Mesenchymal stem cell (in vitro differentiated cells and primary cell): ENCODE measurements at regions not wholly inside any gene's neighbourhood (a gene's known extent, or its start where the extent isn't known, plus 50 kb on each side); places are given as distances from the start of the nearest gene placed in this dataset.
"Not testable (repeated sequence)": the region's sequence is repeated elsewhere in the genome, so short reads cannot be mapped to it uniquely, and the experiment has no call there.

Source experiments
- DNase-seq: peaks from one replicate; pipeline ENCODE4 v3.0.0-alpha.2; 2013
- H2AFZ ChIP-seq: one replicate; pipeline ENCODE4 v1.6.1; 2013; ENCODE audit warnings: low read depth, mild to moderate bottlenecking, control low read depth, inconsistent platforms, low read length, moderate library complexity
- H2AK5ac ChIP-seq: 2 replicates; pipeline ENCODE4 v1.6.1; 2013; ENCODE audit warnings: low read length, moderate library complexity, mild to moderate bottlenecking, inconsistent platforms; ENCODE audit not compliant: severe bottlenecking
- H2BK120ac ChIP-seq: one replicate; pipeline ENCODE4 v1.6.1; 2013; ENCODE audit warnings: low read depth, mild to moderate bottlenecking, inconsistent platforms, low read length, moderate library complexity
- H2BK12ac ChIP-seq, 2 experiments: one replicate each; pipeline ENCODE4 v1.6.1; 2013; ENCODE audit warnings: inconsistent platforms in 2 of 2, low read length in 2 of 2, mild to moderate bottlenecking in 2 of 2, moderate library complexity in 2 of 2, control low read depth in 1 of 2
- H2BK15ac ChIP-seq: one replicate; pipeline ENCODE4 v1.6.1; 2013; ENCODE audit warnings: mild to moderate bottlenecking, low read depth, inconsistent platforms; ENCODE audit not compliant: poor library complexity, severe bottlenecking
- H2BK5ac ChIP-seq: 2 replicates; pipeline ENCODE4 v1.6.1; 2013; ENCODE audit warnings: low read depth, mild to moderate bottlenecking, low read length, control low read depth, inconsistent platforms; ENCODE audit not compliant: poor library complexity, severe bottlenecking
- H3K14ac ChIP-seq, 2 experiments: one replicate each; pipeline ENCODE4 v1.6.1; 2013; ENCODE audit warnings: inconsistent platforms in 2 of 2, low read length in 2 of 2, control low read depth in 1 of 2, mild to moderate bottlenecking in 1 of 2, moderate library complexity in 1 of 2
- H3K18ac ChIP-seq, 2 experiments: one replicate each; pipeline ENCODE4 v1.6.1; 2013; ENCODE audit warnings: inconsistent platforms in 2 of 2, low read length in 2 of 2, control low read depth in 1 of 2, low read depth in 1 of 2, mild to moderate bottlenecking in 1 of 2
- H3K23ac ChIP-seq, 2 experiments: one replicate each; pipeline ENCODE4 v1.6.1; 2013; ENCODE audit warnings: inconsistent platforms in 2 of 2, low read length in 2 of 2, mild to moderate bottlenecking in 2 of 2, moderate library complexity in 2 of 2, control low read depth in 1 of 2
- H3K27ac ChIP-seq: 2 replicates; pipeline ENCODE4 v1.5.1; 2013; ENCODE audit warnings: mild to moderate bottlenecking, moderate library complexity, low read length, control low read depth, inconsistent platforms; ENCODE audit not compliant: poor library complexity, severe bottlenecking
- H3K27me3 ChIP-seq, 2 experiments: 2 replicates each; pipeline versions ENCODE4 v1.6.1 to v1.7.0; 2013; ENCODE audit warnings: low read length in 2 of 2, mild to moderate bottlenecking in 2 of 2, moderate library complexity in 2 of 2, control low read depth in 1 of 2, inconsistent platforms in 1 of 2; ENCODE audit not compliant: control insufficient read depth in 1 of 2, insufficient read depth in 1 of 2
- H3K36me3 ChIP-seq, 2 experiments: 2 replicates each; pipeline versions ENCODE4 v1.6.1 to v1.7.0; 2013; ENCODE audit warnings: low read length in 2 of 2, control low read depth in 1 of 2, inconsistent platforms in 1 of 2, low read depth in 1 of 2, mild to moderate bottlenecking in 1 of 2; ENCODE audit not compliant: insufficient read depth in 2 of 2, control insufficient read depth in 1 of 2
- H3K4ac ChIP-seq, 2 experiments: one replicate each; pipeline ENCODE4 v1.6.1; 2013; ENCODE audit warnings: inconsistent platforms in 2 of 2, low read length in 2 of 2, mild to moderate bottlenecking in 2 of 2, moderate library complexity in 2 of 2, control low read depth in 1 of 2, low read depth in 1 of 2
- H3K4me1 ChIP-seq: 2 replicates; pipeline ENCODE4 v1.6.1; 2013; ENCODE audit warnings: low read depth, low read length, control low read depth; ENCODE audit not compliant: control insufficient read depth, insufficient read depth
- H3K4me2 ChIP-seq: 2 replicates; pipeline ENCODE4 v1.6.1; 2013; ENCODE audit warnings: low read length, mild to moderate bottlenecking, inconsistent platforms; ENCODE audit not compliant: poor library complexity, severe bottlenecking
- H3K4me3 ChIP-seq, 2 experiments: 2 replicates each; pipeline versions ENCODE4 v1.5.1 to v1.7.0; 2013; ENCODE audit warnings: low read length in 2 of 2, mild to moderate bottlenecking in 2 of 2, control low read depth in 1 of 2, low read depth in 1 of 2; ENCODE audit not compliant: insufficient read depth in 1 of 2
- H3K79me1 ChIP-seq: replicated peaks from 2 replicates; pipeline ENCODE4 v1.6.1; 2013; ENCODE audit warnings: mild to moderate bottlenecking, control low read depth, low read length, inconsistent platforms; ENCODE audit not compliant: poor library complexity, severe bottlenecking
- H3K9ac ChIP-seq: 2 replicates; pipeline ENCODE4 v1.7.0; 2013; ENCODE audit warnings: mild to moderate bottlenecking, low read length, moderate library complexity
- H3K9me3 ChIP-seq: 2 replicates; pipeline ENCODE4 v1.7.0; 2013; ENCODE audit warnings: mild to moderate bottlenecking, low read length; ENCODE audit not compliant: control insufficient read depth
- H4K8ac ChIP-seq: one replicate; pipeline ENCODE4 v1.6.1; 2013; ENCODE audit warnings: inconsistent platforms, mild to moderate bottlenecking, low read length, moderate library complexity
- H4K91ac ChIP-seq: one replicate; pipeline ENCODE4 v1.6.1; 2013; ENCODE audit warnings: mild to moderate bottlenecking, low read length, inconsistent platforms
- WGBS: methylation state at CpG from one replicate; pipeline ENCODE4 v1.1.7; 2013; ENCODE audit warnings: mixed read lengths; 5-methylcytosine and 5-hydroxymethylcytosine counted together

GRCh38 chr6:11848852-11849731, 70.5 kb upstream of the ADTRP start:
- no peak overlapping the region for H3K9ac ChIP-seq
- H2AK5ac ChIP-seq = peak overlapping the region; percentile 24
- H3K27ac ChIP-seq = peak overlapping the region; percentile 60
- no peak overlapping the region for H2BK5ac ChIP-seq
- no peaks in the 10 kb centered on the region for H3K9me3 ChIP-seq
- no peak overlapping the region for H3K4me3 ChIP-seq
- H3K36me3 ChIP-seq = no peaks in the 10 kb centered on the region
- H2BK120ac ChIP-seq = no peak overlapping the region
- H3K4me2 ChIP-seq = no peak overlapping the region
- H3K79me1 ChIP-seq = no peaks in the 10 kb centered on the region
- H2BK15ac ChIP-seq = no peak overlapping the region
- no peaks in the 10 kb centered on the region for H3K27me3 ChIP-seq
- no peak overlapping the region for H3K14ac ChIP-seq
- no peak overlapping the region for H2AFZ ChIP-seq
- peak overlapping the region in 1 of 2 experiments; percentile 52 for H3K18ac ChIP-seq
- H2BK12ac ChIP-seq = no peak overlapping the region
- H3K23ac ChIP-seq = no peak overlapping the region
- 88% methylated on average over 2 of the region's 2 CpGs for WGBS
- H4K8ac ChIP-seq = no peak overlapping the region
- peaks cover 3% of the 10 kb centered on the region for H3K4me1 ChIP-seq
- H3K4ac ChIP-seq = no peak overlapping the region
- DNase-seq = no peak
- no peak overlapping the region for H4K91ac ChIP-seq

GRCh38 chr6:11848346-11848651, 69.7 kb upstream of the ADTRP start:
- H3K27ac ChIP-seq = peak overlapping the region; percentile 60
- H3K23ac ChIP-seq = no peak overlapping the region
- H3K4me2 ChIP-seq = no peak overlapping the region
- no peaks in the 10 kb centered on the region for H3K79me1 ChIP-seq
- H4K8ac ChIP-seq = no peak overlapping the region
- no peak overlapping the region for H3K9ac ChIP-seq
- peak overlapping the region; percentile 76 for H2AK5ac ChIP-seq
- H3K27me3 ChIP-seq = no peaks in the 10 kb centered on the region
- no peaks in the 10 kb centered on the region for H3K36me3 ChIP-seq
- no peak overlapping the region for H4K91ac ChIP-seq
- no peak overlapping the region for H2AFZ ChIP-seq
- no peak overlapping the region for H3K4me3 ChIP-seq
- no peak overlapping the region for H2BK15ac ChIP-seq
- H3K14ac ChIP-seq = no peak overlapping the region
- no peak overlapping the region for H2BK12ac ChIP-seq
- 100% methylated on average over 1 of the region's 1 CpG for WGBS
- H3K4me1 ChIP-seq = peaks cover 3% of the 10 kb centered on the region
- H3K4ac ChIP-seq = no peak overlapping the region
- H2BK120ac ChIP-seq = no peak overlapping the region
- no peaks in the 10 kb centered on the region for H3K9me3 ChIP-seq
- no peak overlapping the region for H3K18ac ChIP-seq
- H2BK5ac ChIP-seq = no peak overlapping the region
- no peak for DNase-seq

GRCh38 chr6:11847515-11848345, 69.1 kb upstream of the ADTRP start:
- peak overlapping the region; percentile 76 for H2AK5ac ChIP-seq
- H3K4ac ChIP-seq = no peak overlapping the region
- no peak overlapping the region for H2BK15ac ChIP-seq
- no peaks in the 10 kb centered on the region for H3K36me3 ChIP-seq
- H3K27ac ChIP-seq = peak overlapping the region; percentile 67
- H2BK12ac ChIP-seq = no peak overlapping the region
- no peak overlapping the region for H3K9ac ChIP-seq
- no peak overlapping the region for H2AFZ ChIP-seq
- 54% methylated on average over 6 of the region's 6 CpGs for WGBS
- no peaks in the 10 kb centered on the region for H3K27me3 ChIP-seq
- no peak overlapping the region for H3K23ac ChIP-seq
- H3K4me3 ChIP-seq = no peak overlapping the region
- DNase-seq = peak; percentile 47
- H2BK120ac ChIP-seq = no peak overlapping the region
- H3K4me1 ChIP-seq = peaks cover 3% of the 10 kb centered on the region
- H3K4me2 ChIP-seq = no peak overlapping the region
- H3K18ac ChIP-seq = no peak overlapping the region
- no peaks in the 10 kb centered on the region for H3K9me3 ChIP-seq
- no peak overlapping the region for H4K91ac ChIP-seq
- H2BK5ac ChIP-seq = peak overlapping the region; percentile 59
- H4K8ac ChIP-seq = no peak overlapping the region
- H3K79me1 ChIP-seq = no peaks in the 10 kb centered on the region
- H3K14ac ChIP-seq = no peak overlapping the region

GRCh38 chr6:11847068-11847467, 68.5 kb upstream of the ADTRP start:
- not testable (repeated sequence) for H3K27me3 ChIP-seq, H3K14ac ChIP-seq, H2AK5ac ChIP-seq, H3K36me3 ChIP-seq, H2BK5ac ChIP-seq, H3K79me1 ChIP-seq, H4K8ac ChIP-seq, H3K4me3 ChIP-seq, H4K91ac ChIP-seq, H3K9ac ChIP-seq, H2BK120ac ChIP-seq, DNase-seq, H2AFZ ChIP-seq, H3K18ac ChIP-seq, H3K23ac ChIP-seq, H3K4ac ChIP-seq, H3K9me3 ChIP-seq, H3K4me2 ChIP-seq, H2BK15ac ChIP-seq, H3K4me1 ChIP-seq, H3K27ac ChIP-seq, H2BK12ac ChIP-seq
- 84% methylated on average over 2 of the region's 2 CpGs for WGBS
